DOHH2 (cell line): ENCODE measurements at regions not wholly inside any gene's neighbourhood (a gene's known extent, or its start where the extent isn't known, plus 50 kb on each side); places are given as distances from the start of the nearest gene placed in this dataset.

Experiments
- H3F3A ChIP-seq: fragments of 200-600 bp; sonication (generic), shearing (Covaris generic); 2 replicates; pipeline ENCODE4 v1.6.0; 2016; ENCODE audit warnings: antibody characterized with exemption, mild to moderate bottlenecking; ENCODE audit not compliant: control insufficient read depth, insufficient read depth
- H3K27ac ChIP-seq: fragments of 200-600 bp; sonication (generic); 2 replicates; pipeline ENCODE4 v1.5.1; 2014; ENCODE audit warnings: low read depth, mild to moderate bottlenecking, low read length, moderate library complexity
- H3K27me3 ChIP-seq: fragments of 200-600 bp; sonication (generic); 2 replicates; pipeline ENCODE4 v1.6.1; 2014; ENCODE audit warnings: mild to moderate bottlenecking, low read length, mixed read lengths; ENCODE audit not compliant: control insufficient read depth
- H3K36me3 ChIP-seq: fragments of 200-600 bp; sonication (generic); 2 replicates; pipeline ENCODE4 v1.6.1; 2014; ENCODE audit warnings: mild to moderate bottlenecking, low read length, moderate library complexity, mixed read lengths; ENCODE audit not compliant: control insufficient read depth
- H3K4me1 ChIP-seq: fragments of 200-600 bp; sonication (generic); 2 replicates; pipeline ENCODE4 v1.6.1; 2014; ENCODE audit warnings: mild to moderate bottlenecking, low read length, mixed read lengths; ENCODE audit not compliant: control insufficient read depth
- H3K4me2 ChIP-seq: fragments of 200-600 bp; sonication (generic); 2 replicates; pipeline ENCODE4 v1.6.0; 2014; ENCODE audit warnings: mild to moderate bottlenecking, low read length, moderate library complexity
- H3K4me3 ChIP-seq: fragments of 200-600 bp; sonication (generic); 2 replicates; pipeline ENCODE4 v1.5.1; 2014; ENCODE audit warnings: mild to moderate bottlenecking, low read length, mixed read lengths
- H3K79me2 ChIP-seq: fragments of 200-600 bp; sonication (generic); 2 replicates; pipeline ENCODE4 v1.6.1; 2014; ENCODE audit warnings: mild to moderate bottlenecking, low read length, mixed read lengths; ENCODE audit not compliant: control insufficient read depth
- H3K9me2 ChIP-seq: fragments of 200-600 bp; sonication (generic); replicated peaks from 2 replicates; pipeline ENCODE4 v1.6.1; 2014; ENCODE audit warnings: mild to moderate bottlenecking, low read length, mixed read lengths; ENCODE audit not compliant: control insufficient read depth
- H3K9me3 ChIP-seq: fragments of 200-600 bp; sonication (generic); 2 replicates; pipeline ENCODE4 v1.6.1; 2014; ENCODE audit warnings: antibody characterized with exemption, low read length, mixed read lengths; ENCODE audit not compliant: control insufficient read depth, insufficient read depth
- H4K20me1 ChIP-seq: fragments of 200-600 bp; sonication (generic); 2 replicates; pipeline ENCODE4 v1.6.0; 2014; ENCODE audit warnings: low read depth, mild to moderate bottlenecking, antibody characterized with exemption, low read length, moderate library complexity; ENCODE audit not compliant: control insufficient read depth, insufficient read depth
- EZH2phosphoT487 ChIP-seq: fragments of 200-600 bp; sonication (generic); IDR thresholded peaks from 2 replicates; pipeline ENCODE4 v1.6.1; 2017; ENCODE audit warnings: borderline replicate concordance, mild to moderate bottlenecking, antibody characterized with exemption, low read length, moderate library complexity, mixed read lengths
- TF ChIP-seq, protein P1 (sequence below): fragments of 200-600 bp; sonication (generic); IDR thresholded peaks from one replicate; pipeline ENCODE4 v1.5.1; 2014; ENCODE audit warnings: antibody characterized with exemption, mild to moderate bottlenecking, low read depth, low read length; ENCODE audit not compliant: poor library complexity, severe bottlenecking

DNA sequence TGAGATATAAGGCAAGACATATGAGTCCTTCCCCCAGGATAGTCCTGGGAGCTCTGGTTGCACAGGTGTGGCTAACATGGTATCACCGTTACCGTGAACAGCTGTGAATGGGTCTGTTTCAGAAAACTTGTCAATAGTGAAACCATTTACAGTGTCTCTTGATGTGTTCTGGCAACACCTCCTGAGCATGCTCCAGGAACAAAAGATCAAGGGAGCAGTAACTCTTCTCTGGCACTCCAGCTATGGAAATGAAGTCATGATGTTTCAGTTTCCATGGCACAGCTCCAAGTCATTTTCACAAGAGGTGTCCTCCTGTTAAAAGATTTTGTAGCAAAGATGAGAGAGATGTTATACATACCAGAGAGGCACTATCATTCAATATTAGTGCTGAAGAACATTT is 253.7 kb downstream of the SNAPC1 start:
- no peaks in the 10 kb centered on the region for H3K79me2 ChIP-seq
- TF ChIP-seq, protein P1, sequence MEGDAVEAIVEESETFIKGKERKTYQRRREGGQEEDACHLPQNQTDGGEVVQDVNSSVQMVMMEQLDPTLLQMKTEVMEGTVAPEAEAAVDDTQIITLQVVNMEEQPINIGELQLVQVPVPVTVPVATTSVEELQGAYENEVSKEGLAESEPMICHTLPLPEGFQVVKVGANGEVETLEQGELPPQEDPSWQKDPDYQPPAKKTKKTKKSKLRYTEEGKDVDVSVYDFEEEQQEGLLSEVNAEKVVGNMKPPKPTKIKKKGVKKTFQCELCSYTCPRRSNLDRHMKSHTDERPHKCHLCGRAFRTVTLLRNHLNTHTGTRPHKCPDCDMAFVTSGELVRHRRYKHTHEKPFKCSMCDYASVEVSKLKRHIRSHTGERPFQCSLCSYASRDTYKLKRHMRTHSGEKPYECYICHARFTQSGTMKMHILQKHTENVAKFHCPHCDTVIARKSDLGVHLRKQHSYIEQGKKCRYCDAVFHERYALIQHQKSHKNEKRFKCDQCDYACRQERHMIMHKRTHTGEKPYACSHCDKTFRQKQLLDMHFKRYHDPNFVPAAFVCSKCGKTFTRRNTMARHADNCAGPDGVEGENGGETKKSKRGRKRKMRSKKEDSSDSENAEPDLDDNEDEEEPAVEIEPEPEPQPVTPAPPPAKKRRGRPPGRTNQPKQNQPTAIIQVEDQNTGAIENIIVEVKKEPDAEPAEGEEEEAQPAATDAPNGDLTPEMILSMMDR, result no peak
- no peak for TF ChIP-seq EZH2phosphoT487
- no peaks in the 10 kb centered on the region for H3K36me3 ChIP-seq
- H3K4me3 ChIP-seq, result no peak overlapping the region
- H3K9me2 ChIP-seq, result no peaks in the 10 kb centered on the region
- no peaks in the 10 kb centered on the region for H3F3A ChIP-seq
- H3K4me1 ChIP-seq, result no peaks in the 10 kb centered on the region
- H3K27ac ChIP-seq, result no peak overlapping the region
- no peaks in the 10 kb centered on the region for H3K9me3 ChIP-seq
- no peak overlapping the region for H3K4me2 ChIP-seq
- H3K27me3 ChIP-seq, result no peaks in the 10 kb centered on the region
- no peaks in the 10 kb centered on the region for H4K20me1 ChIP-seq

DNA sequence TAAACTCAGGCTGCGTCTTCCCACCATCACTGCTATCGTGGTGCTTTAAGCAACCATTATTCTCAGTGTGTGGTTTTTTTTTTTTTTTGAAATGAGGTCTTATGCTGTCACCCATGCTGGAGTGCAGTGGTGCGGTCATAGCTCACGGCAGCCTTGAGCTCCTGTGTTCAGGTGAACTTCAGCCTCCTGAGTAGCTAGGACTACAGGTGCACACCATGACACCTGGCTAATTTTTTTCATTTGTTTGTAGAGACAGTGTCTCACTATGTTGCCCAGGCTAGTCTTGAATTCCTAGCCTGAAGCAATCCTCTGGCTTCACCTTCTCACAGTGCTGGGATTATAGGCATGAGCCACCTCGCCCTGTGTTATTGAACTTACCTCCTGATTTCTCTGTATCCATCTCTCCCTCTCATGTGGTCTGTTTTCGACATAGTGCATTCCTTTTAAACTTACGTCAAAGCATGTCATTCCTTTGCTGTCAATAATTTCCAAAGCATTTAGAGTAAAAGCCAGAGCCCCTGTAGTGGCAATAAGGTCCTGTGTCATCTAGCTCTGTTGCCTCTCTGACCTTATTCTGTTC is 255.5 kb downstream of the SNAPC1 start:
- H4K20me1 ChIP-seq, result no peaks in the 10 kb centered on the region
- no peaks in the 10 kb centered on the region for H3K9me3 ChIP-seq
- no peak overlapping the region for H3K4me3 ChIP-seq
- H3K79me2 ChIP-seq, result no peaks in the 10 kb centered on the region
- no peak overlapping the region for H3K4me2 ChIP-seq
- no peaks in the 10 kb centered on the region for H3K27me3 ChIP-seq
- H3K27ac ChIP-seq, result no peak overlapping the region
- no peaks in the 10 kb centered on the region for H3F3A ChIP-seq
- no peak for TF ChIP-seq EZH2phosphoT487
- H3K9me2 ChIP-seq, result no peaks in the 10 kb centered on the region
- H3K4me1 ChIP-seq, result no peaks in the 10 kb centered on the region
- H3K36me3 ChIP-seq, result no peaks in the 10 kb centered on the region

DNA sequence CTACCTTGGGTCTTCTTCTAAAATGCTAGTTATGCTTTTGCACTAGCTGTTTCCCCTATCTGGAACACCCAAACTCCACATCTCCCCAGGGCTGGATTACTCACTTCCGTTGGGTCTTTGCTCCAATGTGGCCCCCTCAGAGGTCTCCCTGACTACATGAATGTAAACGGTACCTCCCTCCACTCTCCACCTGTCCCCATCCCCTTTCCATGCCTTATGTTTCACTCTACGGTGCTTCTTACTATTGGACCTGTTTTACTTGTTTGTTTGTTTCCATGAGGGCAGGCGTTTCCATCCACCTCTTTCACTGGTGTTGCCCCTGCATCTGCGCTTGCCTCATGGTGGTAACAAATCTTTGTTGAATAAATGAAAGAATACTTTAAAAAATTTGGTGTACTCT is 256.4 kb downstream of the SNAPC1 start:
- Histone ChIP-seq H3K9me2 (no peaks in the 10 kb centered on the region), H3K27ac (no peak overlapping the region), H3K4me3 (no peak overlapping the region), H3K4me2 (no peak overlapping the region), H4K20me1 (no peaks in the 10 kb centered on the region), H3K9me3 (no peaks in the 10 kb centered on the region), H3K27me3 (no peaks in the 10 kb centered on the region), H3K36me3 (no peaks in the 10 kb centered on the region), H3F3A (no peaks in the 10 kb centered on the region), H3K79me2 (no peaks in the 10 kb centered on the region), H3K4me1 (no peaks in the 10 kb centered on the region)
- TF ChIP-seq EZH2phosphoT487, result no peak
- TF ChIP-seq, protein P1, result no peak

DNA sequence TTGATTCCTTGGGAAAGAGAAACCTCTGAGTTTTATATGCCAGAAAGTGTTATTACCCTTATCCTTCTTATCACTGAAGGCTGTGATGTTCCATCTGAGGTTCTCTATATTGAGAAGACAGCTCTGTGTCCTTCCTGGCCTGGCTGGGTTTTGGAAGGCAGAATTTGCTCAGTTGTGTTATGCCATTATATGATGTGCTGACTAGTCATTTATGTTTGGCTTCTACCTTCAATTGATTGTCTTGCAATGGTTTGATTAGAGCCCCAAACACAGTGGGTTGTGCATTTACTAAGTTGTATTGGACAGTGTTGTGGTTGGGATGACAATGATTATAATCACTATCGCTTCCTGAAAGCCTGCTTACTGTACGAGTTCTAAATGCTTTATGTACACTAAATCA is 265.7 kb downstream of the SNAPC1 start:
- Histone ChIP-seq H3K79me2 (no peaks in the 10 kb centered on the region), H3K27ac (no peak overlapping the region), H3K9me3 (no peaks in the 10 kb centered on the region), H3F3A (no peaks in the 10 kb centered on the region), H3K4me3 (no peak overlapping the region), H3K4me2 (no peak overlapping the region), H3K4me1 (peaks cover 14% of the 10 kb centered on the region), H4K20me1 (no peaks in the 10 kb centered on the region), H3K27me3 (no peaks in the 10 kb centered on the region), H3K9me2 (no peaks in the 10 kb centered on the region), H3K36me3 (no peaks in the 10 kb centered on the region)
- TF ChIP-seq EZH2phosphoT487, result no peak
- TF ChIP-seq, protein P1, result no peak
